ENCODE measurements at regions not wholly inside any gene's neighbourhood (a gene's known extent, or its start where the extent isn't known, plus 50 kb on each side); places are given as distances from the start of the nearest gene placed in this dataset.

- Histone ChIP-seq H4K20me1 (ENCODE audit: insufficient read depth) (no peaks in the 10 kb centered on the region), H3K79me2 (ENCODE audit: insufficient read depth, low read depth) (no peaks in the 10 kb centered on the region), H3K27me3 (ENCODE audit: insufficient read depth, low read depth) (no peaks in the 10 kb centered on the region), H3K4me1 (ENCODE audit: low read depth, poor library complexity, severe bottlenecking) (peaks cover 32% of the 10 kb centered on the region), H3K4me3 (IDR thresholded peaks at IDR 0.05; ENCODE audit: insufficient read depth, low read depth, low read length) (no peak overlapping the region), H2AFZ (ENCODE audit: low read depth) (no peak overlapping the region), H3K36me3 (ENCODE audit: insufficient read depth) (no peaks in the 10 kb centered on the region), H3K9ac (no peak overlapping the region), H3K4me2 (no peak overlapping the region), H3K27ac (no peak overlapping the region)
- no peak for TF ChIP-seq CTCF (conservative IDR thresholded peaks at IDR 0.05; ENCODE audit: low read depth, low read length)
Measured at GRCh38 chr2:8236391-8236790, 445.5 kb upstream of the ID2 start.

- H2AFZ ChIP-seq (ENCODE audit: low read depth) = no peak overlapping the region
- H4K20me1 ChIP-seq (ENCODE audit: insufficient read depth) = no peaks in the 10 kb centered on the region
- H3K4me1 ChIP-seq (ENCODE audit: low read depth, poor library complexity, severe bottlenecking) = peaks cover 23% of the 10 kb centered on the region
- no peak overlapping the region for H3K27ac ChIP-seq
- H3K36me3 ChIP-seq (ENCODE audit: insufficient read depth) = no peaks in the 10 kb centered on the region
- H3K4me2 ChIP-seq = no peak overlapping the region
- no peaks in the 10 kb centered on the region for H3K27me3 ChIP-seq (ENCODE audit: insufficient read depth, low read depth)
- no peak overlapping the region for H3K9ac ChIP-seq
- H3K4me3 ChIP-seq (IDR thresholded peaks at IDR 0.05; ENCODE audit: insufficient read depth, low read depth, low read length) = no peak overlapping the region
- H3K79me2 ChIP-seq (ENCODE audit: insufficient read depth, low read depth) = no peaks in the 10 kb centered on the region
- no peak for TF ChIP-seq CTCF (conservative IDR thresholded peaks at IDR 0.05; ENCODE audit: low read depth, low read length)
Measured at GRCh38 chr2:8238521-8239230, 443.2 kb upstream of the ID2 start.

GRCh38 chr2:8239531-8240088, 442.2 kb upstream of the ID2 start:
- Histone ChIP-seq H3K79me2 (ENCODE audit: insufficient read depth, low read depth) (no peaks in the 10 kb centered on the region), H3K4me2 (no peak overlapping the region), H2AFZ (ENCODE audit: low read depth) (no peak overlapping the region), H3K36me3 (ENCODE audit: insufficient read depth) (no peaks in the 10 kb centered on the region), H3K4me1 (ENCODE audit: low read depth, poor library complexity, severe bottlenecking) (peaks cover 14% of the 10 kb centered on the region), H3K27ac (no peak overlapping the region), H4K20me1 (ENCODE audit: insufficient read depth) (no peaks in the 10 kb centered on the region), H3K27me3 (ENCODE audit: insufficient read depth, low read depth) (no peaks in the 10 kb centered on the region), H3K9ac (no peak overlapping the region), H3K4me3 (IDR thresholded peaks at IDR 0.05; ENCODE audit: insufficient read depth, low read depth, low read length) (no peak overlapping the region)
- TF ChIP-seq CTCF (conservative IDR thresholded peaks at IDR 0.05; ENCODE audit: low read depth, low read length) = no peak

GRCh38 chr2:8241317-8241716, 440.5 kb upstream of the ID2 start:
- H3K27ac ChIP-seq = no peak overlapping the region
- no peak overlapping the region for H3K9ac ChIP-seq
- H3K4me3 ChIP-seq (IDR thresholded peaks at IDR 0.05; ENCODE audit: insufficient read depth, low read depth, low read length) = no peak overlapping the region
- no peak overlapping the region for H3K4me2 ChIP-seq
- H2AFZ ChIP-seq (ENCODE audit: low read depth) = no peak overlapping the region
- H3K36me3 ChIP-seq (ENCODE audit: insufficient read depth) = no peaks in the 10 kb centered on the region
- no peaks in the 10 kb centered on the region for H4K20me1 ChIP-seq (ENCODE audit: insufficient read depth)
- TF ChIP-seq CTCF (conservative IDR thresholded peaks at IDR 0.05; ENCODE audit: low read depth, low read length) = no peak
- H3K79me2 ChIP-seq (ENCODE audit: insufficient read depth, low read depth) = no peaks in the 10 kb centered on the region
- no peaks in the 10 kb centered on the region for H3K27me3 ChIP-seq (ENCODE audit: insufficient read depth, low read depth)
- no peaks in the 10 kb centered on the region for H3K4me1 ChIP-seq (ENCODE audit: low read depth, poor library complexity, severe bottlenecking)

All from KMS-11 (cell line).